Activated CD4-positive, alpha-beta T cell treated with anti-CD3 and anti-CD28 coated beads, Interleukin-2, amount 50 U/mL, for 4 hours (primary cell): ENCODE measurements at regions not wholly inside any gene's neighbourhood (a gene's known extent, or its start where the extent isn't known, plus 50 kb on each side); places are given as distances from the start of the nearest gene placed in this dataset.
"Not testable (repeated sequence)": the region's sequence is repeated elsewhere in the genome, so short reads cannot be mapped to it uniquely, and the experiment has no call there.

Experiments used
- DNase-seq, 2 experiments: peaks; one replicate each; pipeline ENCODE4 v3.0.0-alpha.2; 2020

DNA sequence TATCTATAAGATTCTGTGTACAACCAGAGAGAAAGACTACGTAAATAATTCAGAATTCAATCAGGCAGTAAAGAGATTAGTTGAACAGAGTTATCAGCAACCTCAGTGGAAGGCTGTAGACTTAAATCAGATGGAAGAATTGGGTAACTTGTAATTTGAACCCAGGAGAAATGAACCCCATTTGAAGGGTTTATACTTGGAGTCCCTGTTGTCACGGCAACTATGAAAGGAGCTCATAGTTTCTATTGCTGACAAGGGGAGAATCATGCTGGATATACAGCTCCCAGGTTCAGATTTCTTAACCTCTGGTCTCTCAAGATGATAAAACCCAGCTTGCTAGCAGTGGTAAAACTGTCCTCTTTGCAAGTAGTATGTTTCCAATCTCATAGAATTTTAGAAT is 54.4 kb upstream of the BMP4 start:
- DNase-seq = no peak

DNA sequence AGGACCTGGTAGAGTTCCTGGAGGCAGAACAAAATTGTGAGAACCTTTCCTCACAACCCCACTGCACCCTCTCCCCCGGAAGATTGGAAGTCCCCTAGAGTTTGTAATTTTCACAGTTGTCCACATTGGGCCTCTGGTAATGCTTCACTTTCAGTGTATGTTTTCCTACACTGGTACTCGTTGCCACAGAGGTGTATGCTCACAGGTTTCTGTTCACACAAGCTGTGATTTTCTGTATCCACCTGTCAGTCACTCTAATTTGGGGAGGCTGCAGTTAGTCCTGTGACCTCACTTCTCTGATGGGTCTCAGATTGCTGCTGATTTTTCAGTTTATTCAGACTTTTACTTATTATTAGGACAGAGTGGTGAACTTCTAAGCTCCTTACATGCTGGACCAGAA is 66.4 kb upstream of the BMP4 start:
- DNase-seq = no peak

DNA sequence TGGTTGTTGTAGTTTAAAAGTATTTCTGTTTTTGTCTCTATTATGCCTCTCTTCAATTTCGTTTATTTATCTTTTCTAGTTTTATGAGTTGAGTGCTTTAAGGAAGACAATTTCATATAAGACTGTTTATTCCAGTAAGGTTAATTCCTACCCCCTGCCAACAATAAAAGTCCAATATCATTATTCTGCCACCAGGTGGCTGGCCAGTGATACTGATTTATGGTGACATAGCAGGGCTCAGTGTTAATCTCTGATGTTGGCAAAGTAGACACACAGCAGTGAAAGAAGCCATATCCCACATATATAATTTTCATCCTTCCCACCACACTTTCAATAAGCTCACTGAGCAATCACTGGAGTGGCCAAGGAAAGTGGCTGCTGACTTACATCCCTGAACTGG is 69.0 kb upstream of the BMP4 start:
- DNase-seq = no peak

DNA sequence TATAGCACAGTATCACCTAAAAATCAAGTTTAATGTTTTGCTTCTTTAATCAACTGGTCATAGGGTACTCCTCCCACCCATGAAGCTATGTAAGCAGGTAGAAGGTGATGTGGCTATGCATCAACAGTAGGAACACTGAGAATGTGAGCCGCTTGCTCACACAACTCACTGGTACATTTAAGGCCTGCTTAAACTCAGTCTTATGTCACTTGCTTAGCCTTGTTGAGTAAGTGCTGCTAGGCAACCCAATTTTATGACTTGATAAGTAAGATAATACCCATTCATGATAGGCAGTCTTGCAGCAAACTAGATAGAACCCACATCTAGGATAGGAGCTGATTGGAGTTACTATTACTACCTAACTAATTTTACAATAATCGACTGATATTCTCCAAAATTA is 70.0 kb upstream of the BMP4 start:
- no peak for DNase-seq

DNA sequence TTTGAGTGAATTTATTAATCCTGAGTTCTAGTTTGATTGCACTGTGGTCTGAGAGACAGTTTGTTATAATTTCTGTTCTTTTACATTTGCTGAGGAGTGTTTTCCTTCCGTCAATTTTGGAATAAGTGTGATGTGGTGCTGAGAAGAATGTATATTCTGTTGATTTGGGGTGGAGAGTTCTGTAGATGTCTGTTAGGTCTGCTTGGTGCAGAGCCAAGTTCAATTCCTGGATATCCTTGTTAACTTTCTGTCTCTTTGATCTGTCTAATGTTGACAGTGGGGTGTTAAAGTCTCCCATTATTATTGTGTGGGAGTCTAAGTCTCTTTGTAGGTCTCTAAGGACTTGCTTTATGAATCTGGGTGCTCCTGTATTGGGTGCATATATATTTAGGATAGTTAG is 74.4 kb upstream of the BMP4 start:
- DNase-seq = not testable (repeated sequence)

DNA sequence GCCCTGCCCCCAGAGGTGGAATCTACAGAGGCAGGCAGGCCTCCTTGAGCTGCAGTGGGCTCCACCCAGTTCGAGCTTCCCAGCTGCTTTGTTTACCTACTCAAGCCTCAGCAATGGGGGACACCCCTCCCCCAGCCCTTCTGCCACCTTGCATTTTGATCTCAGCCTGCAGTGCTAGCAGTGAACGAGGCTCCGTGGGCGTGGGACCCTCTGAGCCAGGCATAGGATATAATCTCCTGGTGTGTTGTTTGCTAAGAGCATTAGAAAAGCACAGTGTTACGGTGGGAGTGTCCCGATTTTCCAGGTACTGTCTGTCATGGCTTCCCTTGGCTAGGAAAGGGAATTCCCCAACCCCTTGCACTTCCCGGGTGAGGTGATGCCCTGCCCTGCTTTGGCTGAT is 76.7 kb upstream of the BMP4 start:
- DNase-seq = not testable (repeated sequence)

DNA sequence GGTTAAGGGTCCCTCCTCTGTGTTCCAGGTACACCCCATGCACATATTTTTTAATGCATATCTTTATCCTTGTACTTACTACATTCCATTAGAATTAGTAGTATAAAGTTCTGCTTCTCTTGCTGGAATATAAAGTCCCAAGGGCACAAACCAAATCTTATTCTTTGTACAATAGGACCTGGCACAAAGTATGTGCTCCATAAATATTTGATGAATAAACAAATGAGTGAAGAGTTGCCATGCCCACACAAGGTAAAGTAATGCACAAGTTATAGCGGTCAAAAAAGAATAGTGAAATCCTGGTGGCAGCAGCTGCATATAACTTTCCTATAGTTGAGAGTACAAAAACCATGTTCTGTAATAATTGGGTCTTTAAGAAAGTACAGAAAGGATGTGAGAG is 82.1 kb upstream of the BMP4 start:
- no peak for DNase-seq

DNA sequence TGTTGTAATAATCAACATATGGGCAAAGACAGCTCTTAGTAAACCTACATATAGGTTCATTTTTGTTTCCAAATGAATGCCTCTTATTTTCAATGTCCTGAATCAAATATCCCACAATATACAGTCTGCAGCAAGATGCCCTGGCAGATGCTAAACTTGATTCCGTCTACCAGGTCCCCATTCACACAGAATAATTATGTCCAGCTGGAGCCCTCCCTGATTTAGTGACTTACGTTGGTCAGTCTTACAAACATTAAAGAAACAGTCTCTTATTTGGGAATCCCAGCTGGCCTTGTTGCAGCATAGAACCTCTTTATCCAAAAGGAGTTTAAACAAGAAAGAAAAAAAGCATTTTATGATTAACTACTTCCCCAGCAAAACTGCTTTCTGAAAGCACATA is 82.7 kb upstream of the BMP4 start:
- no peak for DNase-seq

DNA sequence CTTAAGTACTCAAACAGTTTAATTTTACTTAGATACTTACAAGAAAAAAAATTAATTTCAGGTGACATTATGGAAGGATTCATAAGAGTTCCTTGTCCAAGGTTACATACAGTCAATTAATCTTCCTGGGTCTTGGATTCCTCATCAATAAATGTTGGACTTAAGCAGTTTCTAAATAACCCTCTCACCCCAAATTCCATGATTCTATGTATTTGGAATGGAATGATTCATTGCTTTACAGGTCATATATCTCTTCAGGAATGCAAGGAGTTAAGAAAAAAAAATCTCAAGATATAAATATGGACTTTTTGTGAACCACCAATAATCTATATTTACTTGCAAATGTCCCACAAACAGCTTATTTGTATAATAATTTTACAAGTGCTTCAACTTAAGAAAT is 84.2 kb upstream of the BMP4 start:
- DNase-seq = no peak

DNA sequence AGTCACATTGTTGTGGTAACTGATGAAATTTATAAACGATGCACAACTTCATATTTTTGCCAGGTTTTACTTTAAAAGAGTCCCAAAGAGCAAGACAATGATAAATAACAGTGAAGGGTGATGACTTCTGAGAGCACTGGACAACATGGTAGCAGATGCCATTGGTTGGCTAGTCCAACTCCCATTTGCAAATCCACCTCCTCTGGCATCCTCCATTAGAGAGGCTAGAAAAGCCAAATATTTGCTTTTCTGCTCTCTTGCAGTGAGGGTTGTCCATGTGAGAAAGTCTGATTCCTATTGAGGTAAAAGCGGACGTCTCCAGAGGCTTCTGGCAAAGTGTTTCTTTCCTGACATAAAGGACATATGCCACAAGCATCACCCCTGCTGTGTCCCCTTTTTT is 89.6 kb upstream of the BMP4 start:
- DNase-seq = no peak

DNA sequence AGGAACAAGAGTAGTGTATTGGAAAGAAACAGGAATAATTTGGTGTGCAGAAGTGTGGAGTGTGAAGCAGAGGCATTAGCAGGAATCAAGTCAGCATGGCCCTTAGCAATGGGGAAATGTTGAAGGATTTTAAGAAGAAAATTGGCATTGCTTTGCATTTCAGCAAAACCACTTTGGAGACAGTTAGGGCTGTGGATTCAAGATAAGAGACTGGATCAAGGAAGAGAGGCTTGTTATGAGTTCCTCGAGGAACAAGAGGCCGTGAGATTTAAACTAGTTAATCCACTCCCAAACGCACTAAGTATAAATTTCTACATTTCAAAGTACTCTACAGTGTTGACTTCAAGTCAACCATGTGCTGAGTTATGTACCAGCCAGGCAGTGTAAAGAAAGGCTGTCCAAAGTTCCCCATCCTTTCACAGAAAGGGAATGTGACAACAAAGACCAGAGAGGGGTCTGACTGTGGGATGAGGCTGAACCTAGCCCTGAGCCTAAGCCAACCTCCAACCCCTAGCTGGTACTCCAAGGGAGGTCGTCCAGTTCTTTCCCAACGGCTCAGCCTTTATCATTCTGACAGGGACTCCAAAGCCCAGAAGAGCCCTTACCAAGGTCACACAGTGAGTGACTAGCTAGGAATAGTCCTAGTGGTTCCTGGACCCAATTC is 91.2 kb upstream of the BMP4 start:
- no peak for DNase-seq

DNA sequence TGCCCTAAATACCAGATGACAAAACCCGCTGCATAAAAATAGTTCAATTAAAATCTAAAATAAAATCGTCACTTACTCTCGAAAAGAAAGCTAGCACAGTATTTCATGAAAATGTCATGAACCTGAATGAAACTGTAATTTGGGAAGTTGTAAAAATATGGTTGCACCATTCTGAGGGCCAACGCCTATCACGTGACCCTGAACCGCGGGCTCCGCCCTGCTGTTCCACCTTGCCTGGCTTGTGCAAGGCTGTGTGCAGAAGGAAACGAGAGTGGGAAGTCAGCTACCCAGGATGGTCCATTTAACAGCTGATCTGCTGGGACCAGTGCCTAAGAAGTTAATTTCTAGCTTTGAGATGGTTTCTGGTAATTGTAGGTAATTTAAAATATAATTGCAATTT is 91.7 kb upstream of the BMP4 start:
- no peak for DNase-seq

DNA sequence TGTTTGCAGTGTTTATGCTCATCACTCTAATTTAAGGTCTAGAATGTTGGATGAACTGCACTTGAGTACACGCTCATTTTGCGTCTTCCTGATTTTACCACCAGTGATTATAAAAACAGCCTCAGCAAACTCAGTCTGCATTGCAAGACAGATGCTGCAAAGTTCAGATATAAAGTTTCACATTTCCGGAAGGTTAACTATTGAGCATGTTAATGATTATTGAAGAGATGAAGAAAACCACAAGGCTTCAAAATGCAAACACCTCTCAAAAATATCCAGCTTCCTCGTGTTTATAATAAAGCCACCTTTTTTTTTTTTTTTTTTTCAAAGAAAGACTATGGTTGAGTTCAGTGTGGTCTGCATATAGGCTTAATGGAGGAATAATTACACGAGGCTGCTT is 92.1 kb upstream of the BMP4 start:
- DNase-seq = no peak

DNA sequence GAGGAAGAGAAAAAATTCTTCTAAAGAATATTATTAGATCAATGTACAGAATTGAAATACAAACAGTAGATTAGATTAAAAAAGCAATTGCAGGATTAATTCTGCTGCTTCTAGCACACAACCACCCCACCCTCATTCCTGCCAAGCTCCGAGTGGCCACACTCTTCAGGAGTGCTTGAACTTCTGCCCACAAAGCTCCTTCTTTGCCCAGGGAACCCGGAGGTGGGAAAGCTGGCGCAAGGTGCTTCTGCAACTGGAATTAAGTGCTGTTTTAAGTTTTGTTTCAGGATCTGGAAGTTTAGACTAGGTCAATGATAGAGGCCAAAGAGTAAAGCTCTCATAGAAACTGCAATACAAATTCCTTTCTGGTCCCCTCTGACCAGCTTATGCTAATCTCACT is 94.1 kb upstream of the BMP4 start:
- no peak for DNase-seq

DNA sequence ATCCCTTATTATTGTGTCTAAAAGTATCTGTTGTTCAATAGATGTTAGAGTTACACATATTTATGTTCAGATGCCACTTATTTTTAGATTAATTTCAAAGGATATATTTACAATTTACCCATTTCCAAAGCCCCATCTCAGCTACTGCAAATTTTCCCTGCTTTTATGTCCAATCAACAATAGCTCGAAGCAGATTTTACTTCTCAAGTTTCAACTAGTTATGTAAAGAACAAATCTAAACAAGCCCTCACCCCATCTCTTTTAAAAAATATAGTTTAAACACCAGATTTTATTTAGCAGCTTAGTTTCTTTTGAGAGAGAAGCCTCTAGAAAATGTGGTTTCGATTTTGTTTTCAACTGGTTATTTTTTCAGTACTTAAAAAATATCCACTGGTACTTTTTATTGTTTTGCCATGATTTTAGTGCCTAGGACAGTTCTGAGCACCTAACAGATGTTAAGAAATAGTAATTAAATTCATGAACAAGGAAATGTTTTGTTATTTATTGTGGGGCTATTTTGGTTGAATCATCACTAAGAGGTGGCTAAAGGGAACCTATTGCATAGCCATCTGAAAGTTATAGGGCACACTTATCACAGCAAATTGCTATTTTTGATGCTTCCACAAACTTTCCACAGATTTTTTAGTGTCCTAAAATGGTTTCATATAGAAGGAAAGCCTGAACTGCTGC is 96.2 kb upstream of the BMP4 start:
- DNase-seq = no peak

DNA sequence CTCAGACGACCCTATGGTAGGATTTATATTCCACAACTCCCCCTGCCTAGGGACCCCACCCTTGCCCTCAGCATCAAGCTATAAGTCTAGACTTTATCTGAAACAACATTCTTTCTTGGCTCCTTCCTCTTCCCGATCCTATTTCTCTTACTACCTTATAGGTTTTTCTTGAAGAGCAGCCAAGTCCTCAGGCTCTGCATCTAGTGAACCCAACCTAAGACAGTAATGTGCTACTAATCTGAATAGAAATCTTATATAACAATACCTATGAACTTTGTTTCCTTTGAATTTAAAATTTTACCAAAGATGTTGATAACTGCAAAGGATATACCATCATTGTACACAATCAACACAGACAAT is 96.7 kb upstream of the BMP4 start:
- no peak for DNase-seq

DNA sequence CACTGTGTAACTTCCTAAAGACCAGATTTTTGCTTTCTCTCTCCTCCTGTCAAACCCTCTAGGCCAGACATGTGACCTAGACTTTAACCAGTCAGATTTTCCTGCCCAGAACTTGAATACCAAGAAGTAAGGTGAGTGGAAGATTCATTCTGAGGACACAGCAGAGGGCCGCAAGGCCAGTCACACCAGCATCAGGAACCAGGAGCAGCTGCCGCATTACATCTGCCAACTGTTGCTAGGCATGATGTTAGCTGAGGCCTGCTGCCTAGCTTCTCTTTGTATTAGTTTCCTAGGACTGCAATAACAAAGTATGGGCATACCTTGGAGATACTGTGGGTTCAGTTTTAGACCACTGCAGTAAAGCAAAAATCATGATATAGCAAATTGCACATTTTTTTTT is 101.9 kb upstream of the BMP4 start:
- DNase-seq = no peak

DNA sequence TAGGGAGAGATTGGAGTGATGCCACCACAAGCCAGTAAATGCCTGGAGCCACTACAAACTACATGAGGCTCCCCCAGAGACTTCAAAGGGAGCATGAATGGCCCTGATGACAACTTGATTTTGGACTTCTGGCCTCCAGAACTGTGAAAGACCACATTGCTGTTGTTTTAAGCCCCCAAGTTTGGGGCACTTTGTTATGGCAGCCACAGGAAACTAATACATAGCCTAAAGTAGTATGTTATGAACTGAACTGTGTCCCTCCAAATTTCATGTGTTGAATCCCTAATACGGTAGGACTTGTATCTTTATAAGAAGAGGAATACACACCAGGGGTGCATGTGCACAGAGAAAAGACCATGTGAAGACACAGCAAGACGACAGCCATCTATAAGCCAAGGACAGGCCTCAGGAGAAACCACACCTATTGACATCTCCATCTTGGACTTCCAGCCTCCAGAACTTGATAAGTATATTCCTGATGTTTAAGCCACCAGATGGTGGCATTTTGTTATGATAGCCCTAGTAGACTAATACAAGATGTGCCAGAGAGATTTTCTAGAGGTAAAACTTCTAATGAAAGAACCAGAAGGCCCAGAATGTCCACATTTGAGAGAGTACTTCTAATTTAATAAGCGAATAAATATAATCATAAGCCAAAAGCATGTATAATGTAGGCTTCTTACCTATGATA is 127.1 kb upstream of the BMP4 start:
- no peak for DNase-seq

DNA sequence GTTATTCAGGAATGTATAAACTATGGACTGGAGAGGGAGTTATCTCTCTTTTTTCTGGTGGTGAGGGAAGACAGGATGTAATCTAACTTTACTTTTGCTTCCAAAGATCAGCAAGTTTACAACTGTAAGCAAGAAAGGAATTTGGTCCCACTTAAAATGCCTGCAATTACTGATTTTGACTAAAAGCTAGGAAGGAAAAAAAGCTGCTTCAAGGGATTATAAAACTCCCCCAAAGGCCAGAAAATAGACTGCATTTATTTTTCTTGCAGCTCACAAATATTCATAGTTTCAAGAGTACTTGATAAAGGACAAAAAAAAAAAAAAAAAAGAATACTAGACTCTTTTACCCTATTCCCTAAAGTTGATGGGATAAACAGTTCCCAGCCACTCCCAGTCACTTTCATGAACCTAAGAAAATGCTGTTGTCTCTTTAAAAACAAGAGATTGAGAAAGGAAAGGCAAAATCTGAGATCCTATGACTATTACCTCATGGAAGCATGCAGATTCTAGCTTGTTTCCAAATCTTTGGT is 128.7 kb upstream of the BMP4 start:
- no peak for DNase-seq

DNA sequence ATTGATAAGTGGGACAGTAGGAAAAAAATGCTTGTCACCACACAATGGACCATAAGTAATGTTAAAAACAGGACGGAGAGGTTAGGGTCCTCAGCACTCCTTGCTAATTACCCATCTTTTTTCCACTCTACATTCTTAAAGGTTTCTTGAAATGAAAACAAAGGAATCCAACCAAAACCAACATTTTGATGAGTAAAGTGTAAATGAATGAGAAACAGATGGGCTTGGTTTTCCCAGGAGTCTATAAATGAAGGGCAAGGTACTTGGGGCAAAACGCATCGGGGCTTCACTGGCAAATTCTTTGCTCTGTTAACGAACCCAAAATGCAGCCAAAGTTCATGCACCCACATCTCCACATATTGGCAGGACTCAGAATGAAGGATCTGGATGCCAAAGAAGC is 129.2 kb upstream of the BMP4 start:
- no peak for DNase-seq

DNA sequence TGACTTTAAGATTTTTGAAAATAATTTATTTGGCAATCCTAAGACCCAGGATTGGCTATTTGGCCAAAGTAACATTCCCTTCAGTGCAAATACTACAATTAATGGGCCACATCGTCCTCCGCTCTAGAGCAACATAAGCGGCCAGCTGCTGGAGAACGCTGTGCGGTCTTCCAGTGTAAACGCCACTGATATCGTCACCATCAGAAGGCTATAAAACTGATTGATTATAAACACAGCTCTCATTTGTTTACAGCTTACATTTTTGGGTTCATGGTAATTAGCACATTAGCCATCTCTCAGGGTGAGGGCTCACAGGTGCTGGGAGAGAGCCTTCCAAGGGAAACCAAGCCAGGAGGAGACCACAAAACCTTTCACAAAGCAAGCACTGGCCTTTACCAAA is 130.1 kb upstream of the BMP4 start:
- DNase-seq = no peak

DNA sequence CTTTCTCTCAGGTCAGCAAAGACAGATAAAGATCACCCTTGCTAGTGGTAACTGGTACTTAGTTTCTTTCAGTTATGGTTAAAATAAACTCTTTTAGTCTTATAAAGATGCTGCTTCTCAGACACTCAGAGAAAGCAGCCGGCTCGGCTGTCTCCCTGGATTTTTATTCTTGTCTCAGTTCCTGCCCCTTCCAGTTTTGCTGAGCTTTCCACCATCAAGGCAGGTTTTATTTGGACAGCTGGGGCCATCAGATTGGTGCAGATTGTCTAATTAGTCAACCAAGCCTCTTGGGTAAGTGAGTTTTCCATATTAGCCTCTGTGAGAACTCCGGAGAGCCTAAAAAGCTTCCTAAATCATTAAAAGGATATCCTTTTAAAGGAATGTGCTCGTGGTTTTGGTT is 130.8 kb upstream of the BMP4 start:
- no peak for DNase-seq

DNA sequence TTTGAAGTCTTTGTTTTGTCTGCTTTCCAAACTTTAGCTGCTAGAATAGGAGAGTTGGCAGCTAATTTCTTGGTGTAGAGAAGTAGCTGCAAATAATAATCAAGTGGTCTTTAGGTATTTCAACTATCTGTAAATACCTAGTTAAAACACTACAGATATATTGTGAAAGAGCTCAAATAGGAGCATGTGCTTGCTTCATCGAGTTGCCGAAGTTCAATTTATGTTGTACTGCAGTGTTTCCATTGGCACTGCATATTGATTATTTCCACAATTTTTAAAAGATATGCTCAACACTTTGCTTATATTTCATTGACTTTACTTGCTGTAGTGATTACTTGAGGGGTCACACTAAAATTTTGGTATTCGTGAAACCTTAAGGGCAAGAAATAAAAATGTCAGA is 131.6 kb upstream of the BMP4 start:
- DNase-seq = no peak

DNA sequence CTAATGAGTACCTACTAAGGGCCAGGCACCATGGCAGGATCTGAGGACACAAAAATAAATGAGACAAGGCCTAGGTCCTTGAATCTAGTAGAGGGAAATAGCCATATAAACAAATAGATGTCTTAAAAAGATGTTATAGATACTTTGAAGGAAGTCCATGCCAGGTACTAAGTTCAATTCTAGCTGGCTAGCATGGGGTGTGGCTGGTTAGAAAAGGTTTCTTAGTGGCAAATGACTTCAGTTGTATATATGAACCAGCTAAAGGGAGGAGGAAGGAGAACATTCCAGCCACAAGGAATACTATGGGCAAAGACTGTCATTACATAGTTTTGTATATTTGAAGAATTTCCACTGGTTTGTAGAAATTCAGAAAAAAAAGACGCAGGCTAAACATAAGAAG is 133.6 kb upstream of the BMP4 start:
- DNase-seq = no peak

DNA sequence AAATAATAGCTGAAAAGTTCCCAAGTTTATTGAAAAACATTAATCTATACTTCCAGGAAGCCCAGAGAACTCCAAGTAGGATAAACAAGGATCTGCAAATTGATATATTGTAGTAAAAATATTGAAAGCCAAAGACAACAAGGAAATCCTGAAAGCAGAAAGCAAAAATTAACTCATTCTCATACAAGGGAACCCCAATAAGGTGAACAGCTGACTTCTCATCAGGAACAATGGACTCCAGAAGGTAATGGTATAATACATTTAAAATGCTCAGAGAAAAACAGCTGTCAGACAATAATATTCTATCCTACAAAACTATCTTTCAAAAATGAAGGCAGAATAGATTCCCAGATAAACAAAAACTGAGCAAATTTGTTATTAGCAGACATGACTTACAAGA is 138.1 kb upstream of the BMP4 start:
- DNase-seq = no peak
